ENCODE measurements at regions not wholly inside any gene's neighbourhood (a gene's known extent, or its start where the extent isn't known, plus 50 kb on each side); places are given as distances from the start of the nearest gene placed in this dataset.

GRCh38 chr5:171635028-171635427, 150.6 kb upstream of the SMIM23 start:
- no peak for TF ChIP-seq CTCF (IDR thresholded peaks at IDR 0.05 in 4 of 5, conservative IDR thresholded peaks at IDR 0.05 in 1 of 5)
- no peak for TF ChIP-seq POLR2A (IDR thresholded peaks at IDR 0.05)

Measured in gastrocnemius medialis (tissue), 4 donors.